Liver (tissue), 8 donors: ENCODE measurements at regions not wholly inside any gene's neighbourhood (a gene's known extent, or its start where the extent isn't known, plus 50 kb on each side); places are given as distances from the start of the nearest gene placed in this dataset.

Experiments used
- DNase-seq: peaks from one replicate; pipeline ENCODE4 v3.0.0-alpha.2; 2017; ENCODE audit warnings: low spot score
- H3K27ac ChIP-seq, 2 donors: one replicate each; pipeline ENCODE4 v1.7.0; 2013; ENCODE audit warnings: inconsistent platforms in 2 of 2, low read length in 2 of 2, control low read depth in 1 of 2, low read depth in 1 of 2, mild to moderate bottlenecking in 1 of 2
- H3K27me3 ChIP-seq, 4 donors: one replicate each; pipeline versions ENCODE4 v1.6.1 to v1.7.0; 2013; ENCODE audit warnings: low read length in 3 of 4, inconsistent platforms in 1 of 4, mild to moderate bottlenecking in 1 of 4, moderate library complexity in 1 of 4; ENCODE audit not compliant: control insufficient read depth in 4 of 4, insufficient read depth in 4 of 4
- H3K36me3 ChIP-seq, 4 donors: one replicate each; pipeline versions ENCODE4 v1.6.1 to v1.7.0; 2013; ENCODE audit warnings: low read length in 3 of 4, mild to moderate bottlenecking in 3 of 4, low read depth in 1 of 4, moderate library complexity in 1 of 4; ENCODE audit not compliant: control insufficient read depth in 4 of 4, insufficient read depth in 3 of 4
- H3K4me1 ChIP-seq, 4 donors: one replicate each; pipeline versions ENCODE4 v1.6.1 to v1.7.0; 2013; ENCODE audit warnings: low read length in 3 of 4, mild to moderate bottlenecking in 3 of 4, moderate library complexity in 1 of 4; ENCODE audit not compliant: control insufficient read depth in 4 of 4, insufficient read depth in 4 of 4
- H3K4me3 ChIP-seq, 3 donors: one replicate each; pipeline versions ENCODE4 v1.6.1 to v1.7.0; 2013; ENCODE audit warnings: low read length in 3 of 3, control low read depth in 1 of 3, low read depth in 1 of 3, mild to moderate bottlenecking in 1 of 3
- H3K9ac ChIP-seq, 2 donors: one replicate each; pipeline ENCODE4 v1.7.0; 2013; ENCODE audit warnings: low read length in 2 of 2, mild to moderate bottlenecking in 2 of 2, moderate library complexity in 2 of 2, control low read depth in 1 of 2, low read depth in 1 of 2
- H3K9me3 ChIP-seq, 4 donors: one replicate each; pipeline versions ENCODE4 v1.6.1 to v1.7.0; 2013; ENCODE audit warnings: low read length in 3 of 4; ENCODE audit not compliant: control insufficient read depth in 4 of 4
- CTCF ChIP-seq: fragments of 150-350 bp; IDR thresholded peaks from 2 replicates; pipeline ENCODE4 v1.5.1; 2017; ENCODE audit warnings: improper control_type of control experiment, low read depth, low read length; ENCODE audit not compliant: missing input control
- EGR1 ChIP-seq, 2 donors: IDR thresholded peaks; 2 replicates each; pipeline ENCODE4 v1.6.1; 2016 to 2018; ENCODE audit warnings: antibody characterized with exemption in 2 of 2, low read depth in 2 of 2
- FOXA1 ChIP-seq: IDR thresholded peaks from 2 replicates; pipeline ENCODE4 v1.6.1; 2016; ENCODE audit warnings: antibody characterized with exemption
- FOXA2 ChIP-seq: IDR thresholded peaks from 2 replicates; pipeline ENCODE4 v1.6.1; 2016; ENCODE audit warnings: antibody characterized with exemption
- HNF4A ChIP-seq, 2 donors: conservative IDR thresholded peaks; 2 replicates each; pipeline ENCODE4 v1.6.1; 2016; ENCODE audit warnings: antibody characterized with exemption in 2 of 2, mild to moderate bottlenecking in 2 of 2
- HNF4G ChIP-seq: IDR thresholded peaks from 2 replicates; pipeline ENCODE4 v1.6.1; 2016; ENCODE audit warnings: antibody characterized with exemption
- MAX ChIP-seq: IDR thresholded peaks from 2 replicates; pipeline ENCODE4 v1.6.1; 2016; ENCODE audit warnings: antibody characterized with exemption
- NR2F2 ChIP-seq: IDR thresholded peaks from 2 replicates; pipeline ENCODE4 v1.6.1; 2016; ENCODE audit warnings: antibody characterized with exemption
- RXRA ChIP-seq, 2 donors: IDR thresholded peaks; 2 replicates each; pipeline ENCODE4 v1.6.1; 2017 to 2018; ENCODE audit warnings: antibody characterized with exemption in 2 of 2, mild to moderate bottlenecking in 1 of 2
- TAF1 ChIP-seq: conservative IDR thresholded peaks from 2 replicates; pipeline ENCODE4 v1.6.1; 2016; ENCODE audit warnings: antibody characterized with exemption, mild to moderate bottlenecking
- YY1 ChIP-seq: IDR thresholded peaks from 2 replicates; pipeline ENCODE4 v1.6.1; 2016; ENCODE audit warnings: antibody characterized with exemption, mild to moderate bottlenecking
- WGBS: extraction: QIAGEN DNeasy Blood & Tissue Kit; methylation state at CpG from one replicate; pipeline ENCODE4 v1.1.7; 2013; 5-methylcytosine and 5-hydroxymethylcytosine counted together
- TF ChIP-seq, protein P1 (sequence below): IDR thresholded peaks from 2 replicates; pipeline ENCODE4 v1.6.1; 2016; ENCODE audit warnings: antibody characterized with exemption, mild to moderate bottlenecking
- TF ChIP-seq, protein P2 (sequence below): IDR thresholded peaks from 2 replicates; pipeline ENCODE4 v1.6.1; 2016; ENCODE audit warnings: antibody characterized with exemption
- donor health status: healthy.
- donor health status: healthy.
- donor health status: healthy.
- donor health status: healthy.
- donor health status: healthy.

- DNase-seq = no peak
- no peak overlapping the region for H3K4me3 ChIP-seq
- peaks cover 0 to 3% (median 0%) of the 10 kb centered on the region in 4 donors for H3K27me3 ChIP-seq
- H3K36me3 ChIP-seq = no peaks in the 10 kb centered on the region
- no peak overlapping the region for H3K27ac ChIP-seq
- no peak overlapping the region for H3K9ac ChIP-seq
- H3K4me1 ChIP-seq = no peaks in the 10 kb centered on the region
- H3K9me3 ChIP-seq = peaks cover 0 to 2% (median 0%) of the 10 kb centered on the region in 4 donors
- TF ChIP-seq FOXA2 = no peak
- no peak for TF ChIP-seq FOXA1
- WGBS = 79% methylated on average over 8 of the region's 8 CpGs
Measured at GRCh38 chr18:76219023-76219422, 276.0 kb downstream of the ZNF516 start.

DNA sequence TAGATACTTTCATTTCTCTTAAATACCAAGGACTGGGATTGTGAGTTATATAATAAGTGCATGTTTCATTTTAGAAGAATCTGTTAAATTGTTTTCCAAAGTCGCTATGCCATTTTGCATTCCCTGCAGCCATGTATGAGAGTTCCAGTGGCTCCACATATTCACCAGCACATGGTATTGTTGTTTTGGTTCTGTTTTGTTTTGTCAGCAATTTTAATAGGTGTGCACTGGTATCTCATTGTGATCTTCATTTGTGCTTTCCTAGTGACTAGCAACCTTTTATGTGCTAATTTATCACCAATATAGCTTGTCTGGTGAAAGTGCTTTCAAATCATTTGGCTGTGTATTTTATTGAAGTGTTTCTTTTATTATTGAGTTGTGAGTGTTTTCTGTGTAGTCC is 278.9 kb downstream of the ZNF516 start:
- no peak overlapping the region for H3K4me3 ChIP-seq
- no peaks in the 10 kb centered on the region for H3K9me3 ChIP-seq
- H3K27me3 ChIP-seq = peaks cover 0 to 3% (median 0%) of the 10 kb centered on the region in 4 donors
- H3K36me3 ChIP-seq = no peaks in the 10 kb centered on the region
- DNase-seq = no peak
- TF ChIP-seq FOXA1 (no peak), HNF4A (conservative IDR thresholded peaks at IDR 0.05) (no peak), MAX (no peak), EGR1 (IDR thresholded peaks at IDR 0.05; ENCODE audit: low read depth in 2 of 2) (no peak), CTCF (no peak), NR2F2 (no peak)
- TF ChIP-seq, protein P1, sequence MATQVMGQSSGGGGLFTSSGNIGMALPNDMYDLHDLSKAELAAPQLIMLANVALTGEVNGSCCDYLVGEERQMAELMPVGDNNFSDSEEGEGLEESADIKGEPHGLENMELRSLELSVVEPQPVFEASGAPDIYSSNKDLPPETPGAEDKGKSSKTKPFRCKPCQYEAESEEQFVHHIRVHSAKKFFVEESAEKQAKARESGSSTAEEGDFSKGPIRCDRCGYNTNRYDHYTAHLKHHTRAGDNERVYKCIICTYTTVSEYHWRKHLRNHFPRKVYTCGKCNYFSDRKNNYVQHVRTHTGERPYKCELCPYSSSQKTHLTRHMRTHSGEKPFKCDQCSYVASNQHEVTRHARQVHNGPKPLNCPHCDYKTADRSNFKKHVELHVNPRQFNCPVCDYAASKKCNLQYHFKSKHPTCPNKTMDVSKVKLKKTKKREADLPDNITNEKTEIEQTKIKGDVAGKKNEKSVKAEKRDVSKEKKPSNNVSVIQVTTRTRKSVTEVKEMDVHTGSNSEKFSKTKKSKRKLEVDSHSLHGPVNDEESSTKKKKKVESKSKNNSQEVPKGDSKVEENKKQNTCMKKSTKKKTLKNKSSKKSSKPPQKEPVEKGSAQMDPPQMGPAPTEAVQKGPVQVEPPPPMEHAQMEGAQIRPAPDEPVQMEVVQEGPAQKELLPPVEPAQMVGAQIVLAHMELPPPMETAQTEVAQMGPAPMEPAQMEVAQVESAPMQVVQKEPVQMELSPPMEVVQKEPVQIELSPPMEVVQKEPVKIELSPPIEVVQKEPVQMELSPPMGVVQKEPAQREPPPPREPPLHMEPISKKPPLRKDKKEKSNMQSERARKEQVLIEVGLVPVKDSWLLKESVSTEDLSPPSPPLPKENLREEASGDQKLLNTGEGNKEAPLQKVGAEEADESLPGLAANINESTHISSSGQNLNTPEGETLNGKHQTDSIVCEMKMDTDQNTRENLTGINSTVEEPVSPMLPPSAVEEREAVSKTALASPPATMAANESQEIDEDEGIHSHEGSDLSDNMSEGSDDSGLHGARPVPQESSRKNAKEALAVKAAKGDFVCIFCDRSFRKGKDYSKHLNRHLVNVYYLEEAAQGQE = no peak
- no peak overlapping the region for H3K9ac ChIP-seq
- no peaks in the 10 kb centered on the region for H3K4me1 ChIP-seq
- H3K27ac ChIP-seq = no peak overlapping the region
- 89% methylated on average over 1 of the region's 1 CpG for WGBS

GRCh38 chr18:76213991-76214390 is 281.1 kb downstream of the ZNF516 start:
- TF ChIP-seq, protein P1 = no peak
- TF ChIP-seq FOXA2 (no peak), FOXA1 (no peak), HNF4G (no peak), YY1 (no peak), MAX (no peak), NR2F2 (no peak), EGR1 (IDR thresholded peaks at IDR 0.05; ENCODE audit: low read depth in 2 of 2) (no peak), TAF1 (no peak), RXRA (IDR thresholded peaks at IDR 0.05) (no peak)
- TF ChIP-seq, protein P2, sequence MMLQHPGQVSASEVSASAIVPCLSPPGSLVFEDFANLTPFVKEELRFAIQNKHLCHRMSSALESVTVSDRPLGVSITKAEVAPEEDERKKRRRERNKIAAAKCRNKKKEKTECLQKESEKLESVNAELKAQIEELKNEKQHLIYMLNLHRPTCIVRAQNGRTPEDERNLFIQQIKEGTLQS = no peak
- Histone ChIP-seq H3K9ac (no peak overlapping the region), H3K36me3 (no peaks in the 10 kb centered on the region), H3K4me3 (no peak overlapping the region), H3K27ac (no peak overlapping the region), H3K4me1 (no peaks in the 10 kb centered on the region), H3K27me3 (peaks cover 0 to 6% (median 0%) of the 10 kb centered on the region in 4 donors), H3K9me3 (no peaks in the 10 kb centered on the region)
- no peak for DNase-seq
- WGBS = 89% methylated on average over 3 of the region's 3 CpGs
